Lung (tissue), 11 donors: ENCODE measurements at regions not wholly inside any gene's neighbourhood (a gene's known extent, or its start where the extent isn't known, plus 50 kb on each side); places are given as distances from the start of the nearest gene placed in this dataset.

ENCODE experiments used
- ATAC-seq: fragments of 200-7000 bp; cut with Tn5 transposase; one replicate; pipeline ENCODE4 v1.9.1; 2020; ENCODE audit warnings: moderate number of reproducible peaks; ENCODE audit not compliant: insufficient read depth, low FRiP score
- DNase-seq, 3 donors: peaks; one replicate each; pipeline ENCODE4 v3.0.0-alpha.2; 2013 to 2017
- H3K27ac ChIP-seq, 2 donors: one replicate each; pipeline ENCODE4 v1.5.1; 2013; ENCODE audit warnings: mild to moderate bottlenecking in 2 of 2, moderate library complexity in 2 of 2, control low read depth in 1 of 2, inconsistent platforms in 1 of 2, low read depth in 1 of 2, low read length in 1 of 2
- H3K27me3 ChIP-seq, 3 donors: one replicate each; pipeline ENCODE4 v1.5.1; 2013; ENCODE audit warnings: low read length in 2 of 3; ENCODE audit not compliant: control insufficient read depth in 3 of 3, insufficient read depth in 3 of 3
- H3K36me3 ChIP-seq, 4 donors: one replicate each; pipeline ENCODE4 v1.5.1; 2013; ENCODE audit warnings: low read length in 4 of 4, mild to moderate bottlenecking in 1 of 4, moderate library complexity in 1 of 4; ENCODE audit not compliant: control insufficient read depth in 4 of 4, insufficient read depth in 4 of 4
- H3K4me1 ChIP-seq, 5 donors: one replicate each; pipeline ENCODE4 v1.5.1; 2013; ENCODE audit warnings: low read length in 5 of 5, mild to moderate bottlenecking in 2 of 5, moderate library complexity in 1 of 5; ENCODE audit not compliant: control insufficient read depth in 5 of 5, insufficient read depth in 5 of 5
- H3K4me3 ChIP-seq: one replicate; pipeline ENCODE4 v1.5.1; 2013; ENCODE audit warnings: mild to moderate bottlenecking, control low read depth, moderate library complexity
- H3K9ac ChIP-seq, 2 donors: one replicate each; pipeline ENCODE4 v1.5.1; 2013; ENCODE audit warnings: low read length in 2 of 2, control low read depth in 1 of 2; ENCODE audit not compliant: insufficient read depth in 1 of 2
- H3K9me3 ChIP-seq, 4 donors: one replicate each; pipeline ENCODE4 v1.5.1; 2013; ENCODE audit warnings: low read length in 3 of 4, mild to moderate bottlenecking in 1 of 4, moderate library complexity in 1 of 4; ENCODE audit not compliant: control insufficient read depth in 4 of 4, insufficient read depth in 3 of 4
- WGBS, 2 donors: extraction: QIAGEN DNeasy Blood & Tissue Kit; methylation state at CpG; one replicate each; pipeline ENCODE4 v1.1.7; 2013; 5-methylcytosine and 5-hydroxymethylcytosine counted together
- TF ChIP-seq, protein P1 (sequence below): IDR thresholded peaks from 2 replicates; pipeline ENCODE4 v1.5.1; 2012; ENCODE audit warnings: mild to moderate bottlenecking; ENCODE audit errors: control extremely low read depth, extremely low read depth
- donor health status: control.
- donor health status: control.
- donor health status: Bipolar disorder and iron deficiency.
- donor health status: healthy.
- donor health status: DM: yes; HTN: yes; CAD: no.

GRCh38 chr1:221069178-221069903, 190.1 kb downstream of the HLX start:
- WGBS, 2 donors, result 41 to 66% methylated on average over 5 of the region's 5 CpGs
- TF ChIP-seq, protein P1, sequence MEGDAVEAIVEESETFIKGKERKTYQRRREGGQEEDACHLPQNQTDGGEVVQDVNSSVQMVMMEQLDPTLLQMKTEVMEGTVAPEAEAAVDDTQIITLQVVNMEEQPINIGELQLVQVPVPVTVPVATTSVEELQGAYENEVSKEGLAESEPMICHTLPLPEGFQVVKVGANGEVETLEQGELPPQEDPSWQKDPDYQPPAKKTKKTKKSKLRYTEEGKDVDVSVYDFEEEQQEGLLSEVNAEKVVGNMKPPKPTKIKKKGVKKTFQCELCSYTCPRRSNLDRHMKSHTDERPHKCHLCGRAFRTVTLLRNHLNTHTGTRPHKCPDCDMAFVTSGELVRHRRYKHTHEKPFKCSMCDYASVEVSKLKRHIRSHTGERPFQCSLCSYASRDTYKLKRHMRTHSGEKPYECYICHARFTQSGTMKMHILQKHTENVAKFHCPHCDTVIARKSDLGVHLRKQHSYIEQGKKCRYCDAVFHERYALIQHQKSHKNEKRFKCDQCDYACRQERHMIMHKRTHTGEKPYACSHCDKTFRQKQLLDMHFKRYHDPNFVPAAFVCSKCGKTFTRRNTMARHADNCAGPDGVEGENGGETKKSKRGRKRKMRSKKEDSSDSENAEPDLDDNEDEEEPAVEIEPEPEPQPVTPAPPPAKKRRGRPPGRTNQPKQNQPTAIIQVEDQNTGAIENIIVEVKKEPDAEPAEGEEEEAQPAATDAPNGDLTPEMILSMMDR, result no peak
- no peak for ATAC-seq
- H3K4me3 ChIP-seq, result no peak overlapping the region
- H3K4me1 ChIP-seq, result peaks cover 0 to 20% (median 8%) of the 10 kb centered on the region in 5 donors
- no peaks in the 10 kb centered on the region for H3K27me3 ChIP-seq
- H3K36me3 ChIP-seq, result no peaks in the 10 kb centered on the region
- DNase-seq, result no peak
- no peak overlapping the region for H3K9ac ChIP-seq
- no peak overlapping the region for H3K27ac ChIP-seq
- no peaks in the 10 kb centered on the region for H3K9me3 ChIP-seq

- TF ChIP-seq, protein P1, result no peak
- Histone ChIP-seq H3K9ac (no peak overlapping the region), H3K36me3 (no peaks in the 10 kb centered on the region), H3K4me3 (no peak overlapping the region), H3K9me3 (no peaks in the 10 kb centered on the region), H3K27ac (no peak overlapping the region), H3K4me1 (peaks cover 0 to 25% (median 8%) of the 10 kb centered on the region in 5 donors), H3K27me3 (no peaks in the 10 kb centered on the region)
- DNase-seq (no peak), ATAC-seq (no peak)
- WGBS, 2 donors, result 62 to 78% methylated on average over 2 of the region's 2 CpGs
Observed at GRCh38 chr1:221069986-221070385, 190.7 kb downstream of the HLX start.

DNA sequence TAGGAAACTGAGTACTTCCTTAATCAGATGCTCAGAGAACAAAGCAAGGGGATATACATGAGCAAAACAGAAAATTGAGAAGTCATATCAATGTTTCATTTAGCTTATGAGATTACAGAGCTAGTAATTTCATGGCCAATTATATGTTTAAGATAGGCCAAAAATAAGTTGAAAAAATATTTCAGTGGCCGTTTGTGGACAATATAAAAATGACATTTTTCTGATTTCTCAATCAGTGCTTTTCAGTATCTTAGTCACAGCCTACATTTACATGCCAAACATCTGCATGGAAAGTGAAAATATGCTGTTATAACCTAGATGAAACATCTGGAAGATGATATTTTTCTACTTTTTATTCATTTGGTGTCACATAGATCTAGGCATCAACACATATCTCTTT, 192.5 kb downstream of the HLX start:
- Histone ChIP-seq H3K4me1 (peaks cover 0 to 39% (median 8%) of the 10 kb centered on the region in 5 donors), H3K27ac (no peak overlapping the region), H3K9ac (no peak overlapping the region), H3K4me3 (no peak overlapping the region), H3K9me3 (peaks cover 0 to 1% (median 0%) of the 10 kb centered on the region in 4 donors), H3K36me3 (no peaks in the 10 kb centered on the region), H3K27me3 (no peaks in the 10 kb centered on the region)
- DNase-seq (peak in 2 of 3 donors; percentile 19 to 32), ATAC-seq (no peak)
- 58 to 59% methylated on average over 1 of the region's 1 CpG for WGBS, 2 donors
- TF ChIP-seq, protein P1, result no peak
